Osteocyte (in vitro differentiated cells): ENCODE measurements at regions not wholly inside any gene's neighbourhood (a gene's known extent, or its start where the extent isn't known, plus 50 kb on each side); places are given as distances from the start of the nearest gene placed in this dataset.

Source experiments
- DNase-seq: peaks from one replicate; pipeline ENCODE4 v3.0.0; 2021; ENCODE audit warnings: mixed read lengths; ENCODE audit not compliant: unreplicated experiment; ENCODE audit errors: extremely low spot score
- H3K27ac Mint-ChIP-seq: one replicate; pipeline ENCODE4 v1.8.0; 2021; ENCODE audit warnings: mild to moderate bottlenecking, mixed read lengths; ENCODE audit not compliant: unreplicated experiment
- H3K27me3 Mint-ChIP-seq: one replicate; pipeline ENCODE4 v1.8.0; 2021; ENCODE audit warnings: mixed read lengths; ENCODE audit not compliant: unreplicated experiment
- H3K36me3 Mint-ChIP-seq: one replicate; pipeline ENCODE4 v1.8.0; 2021; ENCODE audit warnings: mixed read lengths; ENCODE audit not compliant: unreplicated experiment
- H3K4me1 Mint-ChIP-seq: one replicate; pipeline ENCODE4 v1.8.0; 2021; ENCODE audit warnings: mixed read lengths; ENCODE audit not compliant: unreplicated experiment
- H3K4me3 Mint-ChIP-seq: one replicate; pipeline ENCODE4 v1.8.0; 2021; ENCODE audit warnings: mild to moderate bottlenecking, moderate library complexity, mixed read lengths; ENCODE audit not compliant: unreplicated experiment
- H3K9me3 Mint-ChIP-seq: one replicate; pipeline ENCODE4 v1.8.0; 2021; ENCODE audit warnings: mixed read lengths; ENCODE audit not compliant: unreplicated experiment
- TF ChIP-seq, protein P1 (sequence below): fragments of 200-600 bp; sonication (generic); IDR thresholded peaks from 2 replicates; pipeline ENCODE4 v1.5.0; 2021; ENCODE audit warnings: antibody characterized with exemption, mild to moderate bottlenecking, moderate library complexity

DNA sequence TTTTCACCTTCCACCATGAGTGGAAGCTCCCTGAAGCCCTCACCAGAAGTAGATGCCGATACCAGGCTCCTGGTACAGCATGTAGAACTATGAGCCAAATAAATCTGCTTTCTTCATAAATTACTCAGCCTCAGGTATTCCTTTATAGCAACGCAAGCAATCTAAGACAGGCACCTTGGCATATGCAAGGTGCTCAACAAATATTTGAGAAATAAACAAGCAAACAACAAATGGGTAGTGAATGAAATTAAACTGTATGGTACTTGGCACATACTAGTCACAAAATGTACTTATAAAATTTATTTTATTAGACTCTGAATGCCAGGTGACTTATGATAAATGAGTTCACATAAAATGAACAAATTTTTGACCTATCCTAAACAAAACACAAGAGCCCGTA, 220.3 kb downstream of the MAFB start:
- no peak for DNase-seq
- Mint-ChIP-seq H3K36me3 (no peaks in the 10 kb centered on the region), H3K4me3 (no peak overlapping the region), H3K27me3 (peaks cover 29% of the 10 kb centered on the region), H3K9me3 (no peaks in the 10 kb centered on the region), H3K4me1 (no peaks in the 10 kb centered on the region), H3K27ac (no peak overlapping the region)
- TF ChIP-seq, protein P1, sequence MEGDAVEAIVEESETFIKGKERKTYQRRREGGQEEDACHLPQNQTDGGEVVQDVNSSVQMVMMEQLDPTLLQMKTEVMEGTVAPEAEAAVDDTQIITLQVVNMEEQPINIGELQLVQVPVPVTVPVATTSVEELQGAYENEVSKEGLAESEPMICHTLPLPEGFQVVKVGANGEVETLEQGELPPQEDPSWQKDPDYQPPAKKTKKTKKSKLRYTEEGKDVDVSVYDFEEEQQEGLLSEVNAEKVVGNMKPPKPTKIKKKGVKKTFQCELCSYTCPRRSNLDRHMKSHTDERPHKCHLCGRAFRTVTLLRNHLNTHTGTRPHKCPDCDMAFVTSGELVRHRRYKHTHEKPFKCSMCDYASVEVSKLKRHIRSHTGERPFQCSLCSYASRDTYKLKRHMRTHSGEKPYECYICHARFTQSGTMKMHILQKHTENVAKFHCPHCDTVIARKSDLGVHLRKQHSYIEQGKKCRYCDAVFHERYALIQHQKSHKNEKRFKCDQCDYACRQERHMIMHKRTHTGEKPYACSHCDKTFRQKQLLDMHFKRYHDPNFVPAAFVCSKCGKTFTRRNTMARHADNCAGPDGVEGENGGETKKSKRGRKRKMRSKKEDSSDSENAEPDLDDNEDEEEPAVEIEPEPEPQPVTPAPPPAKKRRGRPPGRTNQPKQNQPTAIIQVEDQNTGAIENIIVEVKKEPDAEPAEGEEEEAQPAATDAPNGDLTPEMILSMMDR = no peak

DNA sequence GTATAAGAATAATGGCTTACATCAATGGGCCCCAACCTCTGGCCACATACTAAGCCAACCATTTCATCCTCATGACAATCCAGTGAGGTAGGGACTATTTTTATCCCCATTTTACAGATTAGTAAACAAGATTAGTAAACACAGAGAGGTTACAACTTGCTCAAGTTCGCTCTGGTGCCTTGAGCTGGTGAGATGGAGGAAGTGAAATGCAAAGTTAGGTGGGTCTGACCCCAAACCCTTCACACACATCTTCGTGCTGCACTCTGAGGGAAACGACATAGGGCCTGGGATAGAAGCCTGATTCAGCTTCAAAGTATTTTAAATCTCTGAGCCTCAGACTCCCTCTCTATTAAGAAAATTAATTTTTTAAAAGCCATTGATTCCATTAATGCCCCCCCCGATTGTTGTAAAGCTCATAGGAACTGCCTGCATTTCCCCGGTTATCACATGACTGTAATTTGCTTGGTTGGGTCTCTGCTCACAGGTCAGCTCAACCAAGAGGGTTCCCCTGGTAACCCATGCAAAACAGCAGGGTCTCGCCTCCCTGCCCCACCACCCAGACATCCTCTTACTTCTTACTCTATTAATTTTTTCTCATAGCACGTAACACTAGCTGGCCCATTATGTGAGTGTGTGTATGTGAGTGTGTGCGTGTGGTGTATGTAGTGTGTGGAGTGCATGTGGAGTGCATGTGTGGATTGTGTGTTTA, 221.2 kb downstream of the MAFB start:
- peaks cover 25% of the 10 kb centered on the region for H3K27me3 Mint-ChIP-seq
- DNase-seq = no peak

DNA sequence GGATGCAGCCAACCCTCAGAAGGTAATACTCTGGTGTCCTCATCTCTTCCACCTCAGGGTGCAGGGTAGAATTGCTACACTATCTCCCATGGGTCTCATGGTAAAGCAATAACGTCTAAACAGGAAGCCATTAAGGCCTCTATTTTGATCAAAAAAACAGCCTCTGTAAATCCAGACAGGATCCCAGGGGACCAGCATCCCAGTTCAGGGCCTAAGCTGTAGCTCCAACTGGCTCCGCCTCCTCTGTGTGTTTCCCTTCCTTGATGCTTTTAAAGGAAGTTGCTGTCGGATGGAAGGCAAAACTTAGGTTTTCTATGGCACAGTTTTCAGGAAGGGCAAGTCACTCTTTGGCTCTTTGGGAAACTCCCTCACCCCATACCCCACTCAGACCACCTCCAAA, 222.0 kb downstream of the MAFB start:
- TF ChIP-seq, protein P1 = no peak
- Mint-ChIP-seq H3K36me3 (no peaks in the 10 kb centered on the region), H3K9me3 (no peaks in the 10 kb centered on the region), H3K4me3 (no peak overlapping the region), H3K27me3 (peaks cover 20% of the 10 kb centered on the region), H3K4me1 (no peaks in the 10 kb centered on the region), H3K27ac (no peak overlapping the region)
- DNase-seq = no peak

More for the DNA sequence above, 221.2 kb downstream of the MAFB start:
- TF ChIP-seq, protein P1 = no peak
- H3K4me1 Mint-ChIP-seq = no peaks in the 10 kb centered on the region
- H3K27ac Mint-ChIP-seq = no peak overlapping the region
- H3K9me3 Mint-ChIP-seq = no peaks in the 10 kb centered on the region
- H3K36me3 Mint-ChIP-seq = no peaks in the 10 kb centered on the region
- H3K4me3 Mint-ChIP-seq = no peak overlapping the region

DNA sequence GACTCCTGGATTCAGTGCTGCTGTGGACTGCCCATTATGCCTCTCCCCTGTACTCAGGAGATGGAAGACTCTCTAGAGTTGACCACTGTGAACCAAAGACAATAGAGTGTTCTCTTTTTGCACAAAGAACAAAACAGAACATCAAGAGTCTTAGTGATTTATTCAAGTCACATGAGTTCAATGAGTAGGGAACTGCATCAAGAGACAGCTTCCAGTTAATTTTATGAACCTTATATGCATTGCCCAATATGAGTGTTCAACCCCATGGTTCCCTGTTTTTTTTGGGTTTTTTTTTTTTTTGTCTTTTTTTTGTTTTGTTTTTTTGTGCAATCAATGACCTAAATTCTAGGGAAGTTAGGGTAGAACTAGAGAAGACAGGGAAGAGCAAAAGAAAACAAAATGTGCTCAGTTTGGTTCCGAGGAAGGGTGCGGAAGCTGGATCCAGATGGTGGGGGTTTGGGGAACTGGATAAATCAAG, 224.3 kb downstream of the MAFB start:
- no peaks in the 10 kb centered on the region for H3K9me3 Mint-ChIP-seq
- TF ChIP-seq, protein P1 = no peak

DNA sequence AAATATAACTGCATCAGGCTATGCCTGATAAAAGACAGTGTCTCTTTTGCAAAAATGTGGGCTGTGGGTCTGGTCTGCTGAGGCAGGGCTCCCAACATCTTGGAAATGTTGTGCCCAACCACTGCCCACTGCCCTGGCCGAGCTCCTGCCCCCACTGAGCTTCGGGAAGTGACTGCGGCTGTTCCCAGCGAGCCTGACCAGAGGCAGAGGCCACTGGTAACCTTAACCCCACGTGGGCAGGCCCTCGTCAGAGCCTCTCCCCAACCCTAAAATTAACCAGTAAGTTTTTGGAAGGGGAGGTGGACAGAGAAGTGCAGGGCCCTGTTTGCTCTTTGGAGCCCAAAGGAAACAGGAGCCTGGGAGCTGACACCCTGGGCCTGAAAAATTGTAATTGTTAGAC, 225.9 kb downstream of the MAFB start:
- TF ChIP-seq, protein P1 = no peak
- Mint-ChIP-seq H3K4me1 (no peaks in the 10 kb centered on the region), H3K27ac (no peak overlapping the region), H3K27me3 (peaks cover 36% of the 10 kb centered on the region), H3K4me3 (no peak overlapping the region), H3K36me3 (no peaks in the 10 kb centered on the region), H3K9me3 (no peaks in the 10 kb centered on the region)
- no peak for DNase-seq

More for the DNA sequence above, 224.3 kb downstream of the MAFB start:
- Mint-ChIP-seq H3K4me3 (no peak overlapping the region), H3K4me1 (no peaks in the 10 kb centered on the region), H3K36me3 (no peaks in the 10 kb centered on the region), H3K27me3 (peaks cover 35% of the 10 kb centered on the region), H3K27ac (no peak overlapping the region)
- DNase-seq = no peak
